Bronchial epithelial cell (primary cell): ENCODE measurements at regions not wholly inside any gene's neighbourhood (a gene's known extent, or its start where the extent isn't known, plus 50 kb on each side); places are given as distances from the start of the nearest gene placed in this dataset.
A peak's percentile ranks its signal among the peaks of the same experiment; 100 is the strongest.

Source experiments
- DNase-seq: peaks from one replicate; pipeline ENCODE4 v3.0.0-alpha.2; 2010; ENCODE audit warnings: low read depth
- FAIRE-seq: peaks from 2 replicates; lab custom pipeline; 2011; peaks lifted over from hg19 to GRCh38; lab: Jason Lieb, UNC
- H3K27me3 ChIP-seq: 2 replicates; pipeline ENCODE4 v1.5.1; 2011; ENCODE audit warnings: low read length; ENCODE audit not compliant: control insufficient read depth, insufficient read depth
- H3K36me3 ChIP-seq: 2 replicates; pipeline ENCODE4 v1.5.1; 2011; ENCODE audit warnings: low read length; ENCODE audit not compliant: control insufficient read depth, insufficient read depth
- H3K4me3 ChIP-seq: 2 replicates; pipeline ENCODE4 v1.5.1; 2011; ENCODE audit warnings: mild to moderate bottlenecking, low read depth, low read length, control low read depth
- TF ChIP-seq, protein P1 (sequence below): IDR thresholded peaks from 2 replicates; pipeline ENCODE4 v1.5.1; 2011; ENCODE audit warnings: mild to moderate bottlenecking, moderate library complexity, low read length, control low read depth, inconsistent platforms; ENCODE audit not compliant: insufficient read depth, severe bottlenecking

DNA sequence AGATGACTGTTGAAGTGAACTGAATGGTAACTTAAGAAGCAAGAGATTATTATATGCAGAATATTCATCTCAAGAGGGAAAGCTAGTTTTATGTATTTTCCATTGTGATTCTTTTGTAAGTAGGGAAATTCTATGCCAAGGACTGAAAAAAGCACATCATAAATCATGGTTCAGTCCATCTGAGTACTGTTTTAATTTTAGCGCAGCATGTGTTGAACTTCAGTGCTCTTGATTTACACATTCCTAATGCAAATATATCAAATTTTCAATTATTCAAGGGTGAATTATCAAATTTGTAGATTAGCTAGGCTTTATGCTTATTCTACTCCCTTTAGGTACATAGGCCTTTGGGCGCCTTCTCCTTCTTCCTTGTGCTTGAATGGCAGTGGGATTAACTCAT, 50.3 kb upstream of the TCF12 start:
- Histone ChIP-seq H3K36me3 (no peaks in the 10 kb centered on the region), H3K27me3 (no peaks in the 10 kb centered on the region), H3K4me3 (no peak overlapping the region)
- FAIRE-seq (no peak), DNase-seq (no peak)
- TF ChIP-seq, protein P1, sequence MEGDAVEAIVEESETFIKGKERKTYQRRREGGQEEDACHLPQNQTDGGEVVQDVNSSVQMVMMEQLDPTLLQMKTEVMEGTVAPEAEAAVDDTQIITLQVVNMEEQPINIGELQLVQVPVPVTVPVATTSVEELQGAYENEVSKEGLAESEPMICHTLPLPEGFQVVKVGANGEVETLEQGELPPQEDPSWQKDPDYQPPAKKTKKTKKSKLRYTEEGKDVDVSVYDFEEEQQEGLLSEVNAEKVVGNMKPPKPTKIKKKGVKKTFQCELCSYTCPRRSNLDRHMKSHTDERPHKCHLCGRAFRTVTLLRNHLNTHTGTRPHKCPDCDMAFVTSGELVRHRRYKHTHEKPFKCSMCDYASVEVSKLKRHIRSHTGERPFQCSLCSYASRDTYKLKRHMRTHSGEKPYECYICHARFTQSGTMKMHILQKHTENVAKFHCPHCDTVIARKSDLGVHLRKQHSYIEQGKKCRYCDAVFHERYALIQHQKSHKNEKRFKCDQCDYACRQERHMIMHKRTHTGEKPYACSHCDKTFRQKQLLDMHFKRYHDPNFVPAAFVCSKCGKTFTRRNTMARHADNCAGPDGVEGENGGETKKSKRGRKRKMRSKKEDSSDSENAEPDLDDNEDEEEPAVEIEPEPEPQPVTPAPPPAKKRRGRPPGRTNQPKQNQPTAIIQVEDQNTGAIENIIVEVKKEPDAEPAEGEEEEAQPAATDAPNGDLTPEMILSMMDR, result no peak

DNA sequence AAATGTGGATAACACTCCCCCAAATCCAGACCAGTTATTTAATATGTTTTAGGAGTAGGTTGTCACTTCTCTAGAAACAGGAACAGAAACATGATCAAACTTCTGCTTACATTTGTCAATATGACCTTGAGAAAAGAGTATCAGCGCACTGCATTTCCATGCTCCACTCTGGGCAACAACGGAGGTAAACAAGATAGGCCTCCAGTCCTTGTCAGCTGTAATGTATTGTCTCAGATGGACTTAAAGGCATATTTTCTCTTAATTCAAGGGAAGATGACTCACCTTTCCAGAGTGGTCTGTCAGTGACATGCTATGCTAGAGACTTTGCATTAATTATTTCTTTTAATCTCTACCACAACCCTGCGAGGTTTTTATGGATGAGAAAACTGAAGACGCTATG, 51.6 kb upstream of the TCF12 start:
- H3K36me3 ChIP-seq, result no peaks in the 10 kb centered on the region
- no peak for FAIRE-seq
- no peak overlapping the region for H3K4me3 ChIP-seq
- DNase-seq, result no peak
- TF ChIP-seq, protein P1, result no peak
- no peaks in the 10 kb centered on the region for H3K27me3 ChIP-seq

DNA sequence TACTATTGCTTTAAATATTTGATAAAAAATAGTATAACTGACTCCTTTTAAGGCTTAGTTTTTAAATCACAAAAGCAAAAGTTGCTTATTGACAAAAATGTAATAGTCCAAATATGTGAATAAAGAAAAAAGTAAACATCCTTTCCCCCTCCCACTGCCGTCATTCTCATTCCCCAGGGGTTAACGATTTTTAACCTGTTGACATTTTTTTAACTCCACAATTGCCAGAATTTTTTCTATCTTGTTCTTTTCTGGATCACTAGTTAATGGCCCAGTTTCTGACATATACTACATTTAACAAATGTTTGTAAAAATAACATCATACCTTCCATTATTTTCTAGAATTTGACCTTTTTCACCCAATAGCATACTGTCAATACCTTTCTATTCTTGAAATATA, 60.6 kb upstream of the TCF12 start:
- TF ChIP-seq, protein P1, result no peak
- no peaks in the 10 kb centered on the region for H3K27me3 ChIP-seq
- DNase-seq, result no peak
- H3K4me3 ChIP-seq, result no peak overlapping the region
- no peaks in the 10 kb centered on the region for H3K36me3 ChIP-seq
- FAIRE-seq, result no peak

DNA sequence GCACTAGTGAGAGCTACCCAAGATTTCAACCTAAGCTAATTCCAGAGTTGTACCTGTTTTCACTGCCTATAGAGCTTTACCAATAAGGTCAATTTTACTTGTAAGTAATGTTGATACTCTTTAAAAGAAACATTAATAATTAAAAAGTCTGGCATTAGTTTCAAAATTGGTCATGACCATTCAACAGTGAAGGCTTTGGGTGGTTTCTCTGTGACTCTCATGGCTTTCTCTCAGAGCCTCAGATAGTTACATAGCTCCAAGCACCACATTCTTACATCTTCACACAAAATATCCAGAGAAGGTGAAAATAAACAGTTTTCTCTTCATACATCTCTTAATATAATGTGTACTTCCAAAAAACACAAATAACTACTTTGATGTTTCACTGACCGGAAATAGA, 61.5 kb upstream of the TCF12 start:
- TF ChIP-seq, protein P1, result no peak
- Histone ChIP-seq H3K4me3 (no peak overlapping the region), H3K27me3 (no peaks in the 10 kb centered on the region), H3K36me3 (no peaks in the 10 kb centered on the region)
- no peak for DNase-seq
- no peak for FAIRE-seq

DNA sequence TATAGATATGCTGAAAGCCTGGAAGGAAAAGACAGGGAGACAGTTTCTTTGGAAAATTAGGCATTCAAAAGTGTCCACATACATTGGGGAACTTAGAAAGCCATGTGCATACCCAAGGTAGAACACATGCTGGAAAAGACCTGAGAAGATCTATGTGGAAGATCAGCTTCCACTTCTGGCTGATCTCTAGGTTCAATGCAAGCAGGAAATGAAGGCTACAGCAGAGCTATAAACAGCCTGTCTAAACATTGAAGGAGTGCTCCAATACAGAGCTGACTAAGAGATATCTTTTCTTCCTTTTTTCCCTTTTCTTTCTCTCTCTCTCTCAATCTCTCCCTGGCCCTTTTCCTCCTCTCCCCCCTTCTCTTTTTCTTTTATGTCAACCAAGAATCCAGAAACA, 73.6 kb upstream of the TCF12 start:
- FAIRE-seq, result peak; percentile 58
- H3K27me3 ChIP-seq, result no peaks in the 10 kb centered on the region
- H3K36me3 ChIP-seq, result no peaks in the 10 kb centered on the region
- H3K4me3 ChIP-seq, result no peak overlapping the region
- no peak for DNase-seq
- TF ChIP-seq, protein P1, result no peak

DNA sequence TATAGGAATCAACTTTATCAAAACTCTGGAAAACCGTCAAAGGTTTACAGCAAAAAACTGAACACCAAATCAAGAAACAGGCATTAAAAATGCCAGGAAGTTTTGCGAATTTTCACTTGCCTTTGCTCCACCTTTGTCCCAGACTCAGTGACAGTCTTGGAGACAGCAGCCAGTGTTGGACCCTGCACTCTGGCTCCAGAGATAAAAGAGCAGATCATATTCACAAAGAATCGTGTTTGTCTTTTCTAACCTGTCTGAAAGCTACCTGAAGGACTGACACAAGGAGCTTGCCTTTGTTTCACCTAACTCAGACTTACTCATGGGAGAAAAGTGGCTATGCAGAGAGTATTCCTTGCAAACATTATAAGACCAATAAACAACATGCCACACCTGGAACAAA, 74.0 kb upstream of the TCF12 start:
- TF ChIP-seq, protein P1, result no peak
- FAIRE-seq (no peak), DNase-seq (no peak)
- Histone ChIP-seq H3K36me3 (no peaks in the 10 kb centered on the region), H3K27me3 (no peaks in the 10 kb centered on the region), H3K4me3 (no peak overlapping the region)
